ENCODE measurements at regions not wholly inside any gene's neighbourhood (a gene's known extent, or its start where the extent isn't known, plus 50 kb on each side); places are given as distances from the start of the nearest gene placed in this dataset.

DNA sequence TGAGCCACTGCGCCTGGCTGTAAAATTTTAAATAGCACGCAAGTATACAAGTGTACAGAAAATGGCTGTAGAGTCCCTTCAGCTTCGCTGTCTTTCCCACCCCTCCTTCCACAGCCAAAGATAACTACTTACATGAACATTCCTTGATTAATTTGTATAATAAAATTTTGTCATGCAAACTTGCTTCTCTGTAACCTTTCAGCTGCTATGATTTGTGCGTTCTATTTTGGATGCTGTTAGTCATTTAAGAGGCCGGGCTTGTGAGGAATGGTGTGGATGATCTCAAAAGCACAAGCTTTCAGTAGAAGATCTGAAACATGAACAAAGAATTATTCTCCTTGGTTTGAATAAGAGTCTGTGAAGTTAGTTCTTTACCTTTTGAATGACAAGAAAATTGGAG is 115.0 kb upstream of the TLE1 start:
- SMC1A ChIA-PET (ENCODE audit: uncharacterized antibody, unreplicated experiment) = no interaction called here
- TF ChIP-seq ZNF207 (IDR thresholded peaks at IDR 0.05; ENCODE audit: borderline replicate concordance) = no peak
- no peak for TF ChIP-seq SP1 (IDR thresholded peaks at IDR 0.05; ENCODE audit: low read depth, low read length)
- TF ChIP-seq, protein P1, sequence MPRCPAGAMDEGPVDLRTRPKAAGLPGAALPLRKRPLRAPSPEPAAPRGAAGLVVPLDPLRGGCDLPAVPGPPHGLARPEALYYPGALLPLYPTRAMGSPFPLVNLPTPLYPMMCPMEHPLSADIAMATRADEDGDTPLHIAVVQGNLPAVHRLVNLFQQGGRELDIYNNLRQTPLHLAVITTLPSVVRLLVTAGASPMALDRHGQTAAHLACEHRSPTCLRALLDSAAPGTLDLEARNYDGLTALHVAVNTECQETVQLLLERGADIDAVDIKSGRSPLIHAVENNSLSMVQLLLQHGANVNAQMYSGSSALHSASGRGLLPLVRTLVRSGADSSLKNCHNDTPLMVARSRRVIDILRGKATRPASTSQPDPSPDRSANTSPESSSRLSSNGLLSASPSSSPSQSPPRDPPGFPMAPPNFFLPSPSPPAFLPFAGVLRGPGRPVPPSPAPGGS (IDR thresholded peaks at IDR 0.05; ENCODE audit: borderline replicate concordance, insufficient read depth, low read depth, low read length, poor library complexity, severe bottlenecking) = no peak
- no peak for TF ChIP-seq NR2C1 (IDR thresholded peaks at IDR 0.05)
- TF ChIP-seq, protein P2, sequence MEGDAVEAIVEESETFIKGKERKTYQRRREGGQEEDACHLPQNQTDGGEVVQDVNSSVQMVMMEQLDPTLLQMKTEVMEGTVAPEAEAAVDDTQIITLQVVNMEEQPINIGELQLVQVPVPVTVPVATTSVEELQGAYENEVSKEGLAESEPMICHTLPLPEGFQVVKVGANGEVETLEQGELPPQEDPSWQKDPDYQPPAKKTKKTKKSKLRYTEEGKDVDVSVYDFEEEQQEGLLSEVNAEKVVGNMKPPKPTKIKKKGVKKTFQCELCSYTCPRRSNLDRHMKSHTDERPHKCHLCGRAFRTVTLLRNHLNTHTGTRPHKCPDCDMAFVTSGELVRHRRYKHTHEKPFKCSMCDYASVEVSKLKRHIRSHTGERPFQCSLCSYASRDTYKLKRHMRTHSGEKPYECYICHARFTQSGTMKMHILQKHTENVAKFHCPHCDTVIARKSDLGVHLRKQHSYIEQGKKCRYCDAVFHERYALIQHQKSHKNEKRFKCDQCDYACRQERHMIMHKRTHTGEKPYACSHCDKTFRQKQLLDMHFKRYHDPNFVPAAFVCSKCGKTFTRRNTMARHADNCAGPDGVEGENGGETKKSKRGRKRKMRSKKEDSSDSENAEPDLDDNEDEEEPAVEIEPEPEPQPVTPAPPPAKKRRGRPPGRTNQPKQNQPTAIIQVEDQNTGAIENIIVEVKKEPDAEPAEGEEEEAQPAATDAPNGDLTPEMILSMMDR (IDR thresholded peaks at IDR 0.05 in 2 of 3, conservative IDR thresholded peaks at IDR 0.05 in 1 of 3; ENCODE audit: control insufficient read depth in 2 of 3, extremely low read depth in 1 of 3, insufficient read depth in 1 of 3, low read depth in 3 of 3, low read length in 3 of 3) = no peak
- TF ChIP-seq, protein P3, sequence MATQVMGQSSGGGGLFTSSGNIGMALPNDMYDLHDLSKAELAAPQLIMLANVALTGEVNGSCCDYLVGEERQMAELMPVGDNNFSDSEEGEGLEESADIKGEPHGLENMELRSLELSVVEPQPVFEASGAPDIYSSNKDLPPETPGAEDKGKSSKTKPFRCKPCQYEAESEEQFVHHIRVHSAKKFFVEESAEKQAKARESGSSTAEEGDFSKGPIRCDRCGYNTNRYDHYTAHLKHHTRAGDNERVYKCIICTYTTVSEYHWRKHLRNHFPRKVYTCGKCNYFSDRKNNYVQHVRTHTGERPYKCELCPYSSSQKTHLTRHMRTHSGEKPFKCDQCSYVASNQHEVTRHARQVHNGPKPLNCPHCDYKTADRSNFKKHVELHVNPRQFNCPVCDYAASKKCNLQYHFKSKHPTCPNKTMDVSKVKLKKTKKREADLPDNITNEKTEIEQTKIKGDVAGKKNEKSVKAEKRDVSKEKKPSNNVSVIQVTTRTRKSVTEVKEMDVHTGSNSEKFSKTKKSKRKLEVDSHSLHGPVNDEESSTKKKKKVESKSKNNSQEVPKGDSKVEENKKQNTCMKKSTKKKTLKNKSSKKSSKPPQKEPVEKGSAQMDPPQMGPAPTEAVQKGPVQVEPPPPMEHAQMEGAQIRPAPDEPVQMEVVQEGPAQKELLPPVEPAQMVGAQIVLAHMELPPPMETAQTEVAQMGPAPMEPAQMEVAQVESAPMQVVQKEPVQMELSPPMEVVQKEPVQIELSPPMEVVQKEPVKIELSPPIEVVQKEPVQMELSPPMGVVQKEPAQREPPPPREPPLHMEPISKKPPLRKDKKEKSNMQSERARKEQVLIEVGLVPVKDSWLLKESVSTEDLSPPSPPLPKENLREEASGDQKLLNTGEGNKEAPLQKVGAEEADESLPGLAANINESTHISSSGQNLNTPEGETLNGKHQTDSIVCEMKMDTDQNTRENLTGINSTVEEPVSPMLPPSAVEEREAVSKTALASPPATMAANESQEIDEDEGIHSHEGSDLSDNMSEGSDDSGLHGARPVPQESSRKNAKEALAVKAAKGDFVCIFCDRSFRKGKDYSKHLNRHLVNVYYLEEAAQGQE (IDR thresholded peaks at IDR 0.05; ENCODE audit: low read depth, low read length) = no peak
- TF ChIP-seq POLR2A (IDR thresholded peaks at IDR 0.05; ENCODE audit: low read depth, low read length) = no peak
- no peak for TF ChIP-seq MTA3 (IDR thresholded peaks at IDR 0.05; ENCODE audit: borderline replicate concordance, low read length)
- TF ChIP-seq, protein P4, sequence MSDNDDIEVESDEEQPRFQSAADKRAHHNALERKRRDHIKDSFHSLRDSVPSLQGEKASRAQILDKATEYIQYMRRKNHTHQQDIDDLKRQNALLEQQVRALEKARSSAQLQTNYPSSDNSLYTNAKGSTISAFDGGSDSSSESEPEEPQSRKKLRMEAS (IDR thresholded peaks at IDR 0.05; ENCODE audit: low read depth, low read length) = no peak
- no peak for TF ChIP-seq HCFC1 (IDR thresholded peaks at IDR 0.05; ENCODE audit: low read length)
- TF ChIP-seq, protein P5, sequence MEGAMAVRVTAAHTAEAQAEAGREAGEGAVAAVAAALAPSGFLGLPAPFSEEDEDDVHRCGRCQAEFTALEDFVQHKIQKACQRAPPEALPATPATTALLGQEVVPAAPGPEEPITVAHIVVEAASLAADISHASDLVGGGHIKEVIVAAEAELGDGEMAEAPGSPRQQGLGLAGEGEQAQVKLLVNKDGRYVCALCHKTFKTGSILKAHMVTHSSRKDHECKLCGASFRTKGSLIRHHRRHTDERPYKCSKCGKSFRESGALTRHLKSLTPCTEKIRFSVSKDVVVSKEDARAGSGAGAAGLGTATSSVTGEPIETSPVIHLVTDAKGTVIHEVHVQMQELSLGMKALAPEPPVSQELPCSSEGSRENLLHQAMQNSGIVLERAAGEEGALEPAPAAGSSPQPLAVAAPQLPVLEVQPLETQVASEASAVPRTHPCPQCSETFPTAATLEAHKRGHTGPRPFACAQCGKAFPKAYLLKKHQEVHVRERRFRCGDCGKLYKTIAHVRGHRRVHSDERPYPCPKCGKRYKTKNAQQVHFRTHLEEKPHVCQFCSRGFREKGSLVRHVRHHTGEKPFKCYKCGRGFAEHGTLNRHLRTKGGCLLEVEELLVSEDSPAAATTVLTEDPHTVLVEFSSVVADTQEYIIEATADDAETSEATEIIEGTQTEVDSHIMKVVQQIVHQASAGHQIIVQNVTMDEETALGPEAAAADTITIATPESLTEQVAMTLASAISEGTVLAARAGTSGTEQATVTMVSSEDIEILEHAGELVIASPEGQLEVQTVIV (IDR thresholded peaks at IDR 0.05; ENCODE audit: borderline replicate concordance, partially characterized antibody) = no peak
- TF ChIP-seq NFXL1 (IDR thresholded peaks at IDR 0.05; ENCODE audit: borderline replicate concordance) = no peak
- no peak for TF ChIP-seq TAF1 (IDR thresholded peaks at IDR 0.05; ENCODE audit: borderline replicate concordance, low read depth, low read length)
- no peak for TF ChIP-seq SUZ12 (IDR thresholded peaks at IDR 0.05; ENCODE audit: unreplicated experiment)
- TF ChIP-seq FOXK2 (IDR thresholded peaks at IDR 0.05) = no peak

More for the DNA sequence above, 115.0 kb upstream of the TLE1 start:
- ChIA-PET RAD21 (ENCODE audit: unreplicated experiment) (interaction anchor here (0.6 kb wide), 1 partner anchor 93 kb away, joined by 3 read pairs; no protein-coding TSS in a partner anchor), POLR2A (no interaction called here), CTCF (no interaction called here)
- ATAC-seq (no peak), DNase-seq (ENCODE audit: low read depth, low spot score) (no peak), FAIRE-seq (no peak)
- H3K4me1 ChIP-seq (ENCODE audit: control insufficient read depth, insufficient read depth, low read length) = no peaks in the 10 kb centered on the region
- intact Hi-C loops (cut with micrococcal nuclease; ENCODE audit: unreplicated experiment) (no loop called here), in situ Hi-C loops (cut with MboI) (no loop called here)
- H2AFZ ChIP-seq (ENCODE audit: control insufficient read depth, low read depth, low read length) = no peak overlapping the region
- no peak overlapping the region for H3K4me3 ChIP-seq
- H3K4me2 ChIP-seq (ENCODE audit: control insufficient read depth, insufficient read depth) = no peak overlapping the region
- no peaks in the 10 kb centered on the region for H3K36me3 ChIP-seq (ENCODE audit: control insufficient read depth in 2 of 2, insufficient read depth in 2 of 2, low read length in 1 of 2)
- H3K9ac ChIP-seq (ENCODE audit: control insufficient read depth, insufficient read depth, low read length) = no peak overlapping the region
- H3K27me3 ChIP-seq (replicated peaks in 1 of 2; ENCODE audit: control insufficient read depth in 2 of 2, insufficient read depth in 2 of 2, low read length in 1 of 2) = no peaks in the 10 kb centered on the region
- 88% methylated on average over 5 of the region's 5 CpGs for WGBS (ENCODE audit: insufficient coverage, insufficient replicate concordance, low lambda C conversion rate, missing lambda C conversion rate)
- BruUV-seq (replicated peaks) = no TSS peak
- no peak overlapping the region for H3K27ac ChIP-seq (ENCODE audit: control insufficient read depth, insufficient read depth)
- H3K79me2 ChIP-seq (ENCODE audit: control insufficient read depth, insufficient read depth, low read length) = no peaks in the 10 kb centered on the region
- no peaks in the 10 kb centered on the region for H3K9me3 ChIP-seq (replicated peaks; ENCODE audit: control insufficient read depth, insufficient read depth, low read length)
- H4K20me1 ChIP-seq (ENCODE audit: control insufficient read depth, insufficient read depth) = no peaks in the 10 kb centered on the region
